Neuron (in vitro differentiated cells): ENCODE measurements at regions not wholly inside any gene's neighbourhood (a gene's known extent, or its start where the extent isn't known, plus 50 kb on each side); places are given as distances from the start of the nearest gene placed in this dataset.
A peak's percentile ranks its signal among the peaks of the same experiment; 100 is the strongest.

Experiments
- H2AFZ ChIP-seq: one replicate; pipeline ENCODE4 v1.6.1; 2013; ENCODE audit warnings: low read depth, mild to moderate bottlenecking, inconsistent platforms, low read length, moderate library complexity
- H3K27me3 ChIP-seq: one replicate; pipeline ENCODE4 v1.6.1; 2013; ENCODE audit warnings: low read length; ENCODE audit not compliant: insufficient read depth
- H3K36me3 ChIP-seq: one replicate; pipeline ENCODE4 v1.6.1; 2013; ENCODE audit warnings: low read length; ENCODE audit not compliant: insufficient read depth
- H3K4me1 ChIP-seq: one replicate; pipeline ENCODE4 v1.6.1; 2013; ENCODE audit warnings: low read length; ENCODE audit not compliant: insufficient read depth
- H3K4me3 ChIP-seq: 2 replicates; pipeline ENCODE4 v1.5.1; 2013; ENCODE audit warnings: mild to moderate bottlenecking, low read length, moderate library complexity
- H3K9me3 ChIP-seq: one replicate; pipeline ENCODE4 v1.6.1; 2013; ENCODE audit warnings: low read length

DNA sequence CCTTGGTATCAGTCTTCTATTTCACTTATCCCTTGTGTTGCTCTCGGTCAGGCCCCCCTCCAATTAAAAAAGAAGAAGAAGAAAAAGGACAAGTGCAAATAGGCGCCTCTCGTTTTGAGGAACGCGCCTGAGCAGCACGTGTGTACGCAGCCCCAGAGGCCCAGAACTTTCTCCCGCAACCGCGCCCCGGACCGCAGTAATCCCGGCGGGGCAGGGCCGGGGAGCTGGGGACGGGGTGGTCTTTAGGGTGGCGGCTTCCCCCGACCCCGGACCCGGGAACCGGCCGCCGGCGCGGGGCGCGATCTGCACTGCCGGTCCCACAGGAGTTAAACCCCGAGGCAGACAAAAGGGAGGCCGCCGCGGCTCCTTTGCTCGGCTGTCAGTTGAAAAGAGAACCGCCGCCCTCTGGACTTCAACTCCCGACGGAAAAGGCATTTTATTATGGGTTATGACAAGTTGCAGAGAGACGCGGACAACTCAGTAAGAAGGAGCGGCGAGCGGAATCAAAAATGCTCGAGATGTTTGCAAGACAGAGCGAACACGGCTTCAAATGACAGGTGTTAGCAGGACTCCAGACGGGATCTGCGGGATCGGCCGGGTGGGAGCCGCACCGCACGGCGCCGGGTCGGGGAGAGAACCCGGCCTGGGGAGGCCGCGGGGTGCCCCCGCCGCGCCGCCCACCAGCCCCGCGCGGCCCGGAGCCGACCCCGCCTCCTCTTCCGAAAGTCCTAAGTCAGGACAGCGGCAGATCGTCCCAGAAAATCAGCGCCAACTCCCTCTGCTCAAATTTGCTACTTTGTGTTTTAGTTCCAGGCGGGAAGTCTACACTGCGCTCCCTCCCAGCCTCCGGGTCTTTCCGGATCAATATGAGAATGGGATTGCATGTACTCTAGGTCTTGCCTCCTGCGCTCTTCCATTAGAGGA lies 79.0 kb downstream of the NR2F2 start:
- Histone ChIP-seq H3K36me3 (no peaks in the 10 kb centered on the region), H3K9me3 (no peaks in the 10 kb centered on the region), H3K4me3 (peak overlapping the region; percentile 51), H3K4me1 (peaks cover 68% of the 10 kb centered on the region), H2AFZ (peak overlapping the region; percentile 84), H3K27me3 (peaks cover 37% of the 10 kb centered on the region)

DNA sequence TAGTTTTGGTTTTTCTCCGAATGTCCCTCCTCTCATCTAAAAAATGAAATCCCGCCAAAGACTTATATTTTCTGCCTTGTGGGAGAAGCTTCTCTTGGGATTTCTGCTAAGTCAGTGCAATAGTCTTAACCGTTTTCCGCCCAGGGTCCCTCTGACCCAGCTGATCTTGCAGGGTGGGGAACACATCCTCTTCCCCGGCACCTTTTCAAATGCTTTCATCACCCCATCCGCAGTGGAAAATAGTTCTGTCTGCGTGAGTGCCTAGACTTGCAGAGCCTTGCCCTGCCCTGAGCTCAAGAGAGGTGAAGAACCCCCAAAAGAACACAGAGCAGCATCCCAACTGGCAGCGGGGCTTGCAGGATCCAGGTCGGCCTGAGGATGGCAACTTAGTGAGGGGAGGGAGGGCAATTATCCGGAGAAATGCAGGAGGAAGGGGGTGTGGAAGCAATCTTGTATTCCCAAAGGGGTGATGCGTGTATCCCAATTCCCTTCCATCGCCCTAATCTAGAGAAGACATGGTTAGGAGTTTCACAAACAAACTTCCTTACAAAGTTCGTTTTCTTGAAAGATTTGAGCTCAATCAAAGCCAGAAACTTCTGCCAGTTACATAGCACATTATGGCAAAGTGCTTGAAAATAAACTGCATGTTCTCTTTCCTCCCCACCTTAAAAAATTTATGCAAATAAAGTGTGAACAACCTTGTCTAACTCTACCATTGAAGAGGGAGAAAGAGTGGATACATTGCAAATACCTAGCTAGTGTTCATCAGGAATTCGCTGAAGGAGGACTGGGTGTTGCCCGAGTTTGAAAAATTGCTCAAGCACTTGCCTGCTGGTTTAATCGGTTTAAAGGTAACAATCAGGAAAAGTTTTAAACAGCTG lies 79.9 kb downstream of the NR2F2 start:
- no peak overlapping the region for H2AFZ ChIP-seq
- no peaks in the 10 kb centered on the region for H3K36me3 ChIP-seq
- H3K9me3 ChIP-seq, result no peaks in the 10 kb centered on the region
- peaks cover 76% of the 10 kb centered on the region for H3K4me1 ChIP-seq
- H3K27me3 ChIP-seq, result peaks cover 45% of the 10 kb centered on the region
- H3K4me3 ChIP-seq, result peak overlapping the region; percentile 24

DNA sequence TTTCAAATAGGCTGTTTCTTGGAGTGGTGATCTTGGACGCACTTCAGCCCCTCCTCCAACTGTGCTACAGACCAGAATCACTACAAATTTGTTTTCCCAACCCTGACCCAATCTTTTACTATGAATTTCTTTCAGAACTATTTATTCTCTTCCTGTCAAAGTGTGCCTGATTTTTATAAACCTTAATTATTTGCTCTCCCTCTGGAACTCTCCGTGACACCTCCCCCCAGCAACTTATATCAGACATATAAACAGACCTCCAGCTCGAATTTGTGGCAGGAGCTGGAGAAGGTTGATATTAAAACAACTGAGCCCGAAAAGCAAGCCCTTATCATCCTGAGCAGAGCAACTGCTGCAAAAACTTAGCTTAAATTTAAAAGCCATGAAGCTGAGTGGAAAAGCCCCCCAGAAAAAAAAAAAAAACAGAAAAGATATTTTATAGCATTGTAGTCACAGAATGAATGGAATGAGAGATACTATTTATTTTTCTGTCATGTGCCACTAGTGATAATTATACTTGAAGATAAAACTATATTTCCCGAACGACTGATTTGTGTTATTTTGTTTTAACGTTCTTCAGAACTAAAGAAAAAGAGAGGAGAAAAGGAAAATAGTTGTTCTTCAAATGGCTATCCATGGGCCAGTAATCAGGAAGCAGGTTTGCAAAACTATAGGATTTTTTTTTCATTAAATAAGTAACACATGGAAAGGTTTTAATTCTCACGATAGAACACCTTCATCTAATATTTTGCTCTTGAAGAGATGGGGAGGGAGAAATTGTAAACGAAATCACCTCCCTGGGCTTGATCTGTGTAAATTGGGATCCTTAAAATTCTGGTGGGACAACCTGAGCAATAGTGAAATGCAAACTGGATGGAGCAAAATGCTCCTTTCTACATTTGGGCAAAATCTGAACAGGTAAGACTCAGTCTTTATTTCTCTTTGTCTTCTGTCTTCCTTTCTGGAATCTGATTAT lies 80.8 kb downstream of the NR2F2 start:
- no peaks in the 10 kb centered on the region for H3K9me3 ChIP-seq
- peaks cover 55% of the 10 kb centered on the region for H3K27me3 ChIP-seq
- H3K4me1 ChIP-seq, result peaks cover 82% of the 10 kb centered on the region
- no peaks in the 10 kb centered on the region for H3K36me3 ChIP-seq
- H2AFZ ChIP-seq, result no peak overlapping the region
- no peak overlapping the region for H3K4me3 ChIP-seq

DNA sequence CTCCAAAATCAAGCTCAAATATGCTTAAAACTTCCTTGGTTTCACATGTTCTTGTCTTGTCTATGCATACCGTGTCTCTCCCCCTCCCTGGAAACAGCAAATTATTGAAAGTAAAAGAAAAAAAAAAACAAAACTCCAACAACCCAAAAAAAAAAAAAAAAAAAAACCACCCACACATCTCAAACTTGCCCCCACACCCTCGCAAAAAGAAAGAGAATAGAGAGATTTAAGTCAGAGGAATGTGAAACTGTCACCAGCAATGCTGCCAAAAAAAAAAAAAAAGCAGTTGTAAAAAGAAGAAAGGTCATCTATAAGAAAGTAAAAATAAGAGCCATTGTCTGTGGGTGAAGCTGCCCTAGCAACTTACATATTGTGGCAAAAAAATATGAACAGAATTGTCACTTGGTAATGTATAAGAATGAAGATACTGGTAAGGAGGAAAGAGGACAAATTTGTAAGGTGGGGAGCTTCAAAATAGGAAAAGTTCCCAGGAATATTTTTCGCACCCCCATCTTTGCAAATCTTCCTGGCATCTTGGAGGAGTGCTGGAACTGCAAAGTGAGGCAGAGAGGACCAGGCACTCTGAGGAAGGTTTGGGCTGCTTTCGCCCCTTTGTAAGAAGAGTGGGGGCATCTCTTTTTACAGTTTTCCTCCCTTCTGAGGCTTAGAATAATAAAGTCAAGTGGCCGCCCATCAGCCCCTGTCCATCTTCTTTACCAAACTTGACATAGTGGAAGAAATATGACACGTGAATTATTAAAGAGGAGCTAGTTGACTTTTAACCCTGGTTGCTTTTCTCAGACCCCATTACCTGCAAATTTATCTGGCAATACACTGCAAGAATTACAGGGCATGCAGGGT lies 81.8 kb downstream of the NR2F2 start:
- no peak overlapping the region for H2AFZ ChIP-seq
- H3K36me3 ChIP-seq, result no peaks in the 10 kb centered on the region
- no peak overlapping the region for H3K4me3 ChIP-seq
- peaks cover 82% of the 10 kb centered on the region for H3K4me1 ChIP-seq
- no peaks in the 10 kb centered on the region for H3K9me3 ChIP-seq
- peaks cover 64% of the 10 kb centered on the region for H3K27me3 ChIP-seq

DNA sequence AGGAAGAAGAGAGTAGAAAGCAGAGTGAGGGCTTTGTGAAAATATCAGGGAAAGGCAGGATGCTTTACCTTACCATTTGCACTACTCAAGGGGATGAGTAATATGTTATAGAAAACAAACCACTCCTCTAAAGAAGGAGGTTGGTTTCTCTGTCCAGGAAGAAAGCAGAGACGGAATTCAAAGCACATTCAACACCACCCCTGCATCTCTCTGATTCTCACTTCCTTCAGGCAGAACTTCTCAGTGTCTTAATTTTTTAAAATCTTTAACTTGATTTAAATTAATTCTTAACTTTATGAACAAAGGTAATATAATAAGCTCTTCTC lies 82.4 kb downstream of the NR2F2 start:
- Histone ChIP-seq H3K4me1 (peaks cover 84% of the 10 kb centered on the region), H3K4me3 (no peak overlapping the region), H2AFZ (no peak overlapping the region), H3K9me3 (no peaks in the 10 kb centered on the region), H3K36me3 (no peaks in the 10 kb centered on the region), H3K27me3 (peaks cover 64% of the 10 kb centered on the region)

- Histone ChIP-seq H3K36me3 (no peaks in the 10 kb centered on the region), H2AFZ (no peak overlapping the region), H3K4me1 (peaks cover 89% of the 10 kb centered on the region), H3K9me3 (no peaks in the 10 kb centered on the region), H3K4me3 (no peak overlapping the region), H3K27me3 (peaks cover 67% of the 10 kb centered on the region)
These were observed 83.2 kb downstream of the NR2F2 start for GRCh38 chr15:96413657-96414056.

GRCh38 chr15:96414875-96415274 lies 84.4 kb downstream of the NR2F2 start:
- Histone ChIP-seq H3K36me3 (no peaks in the 10 kb centered on the region), H3K4me3 (no peak overlapping the region), H3K9me3 (no peaks in the 10 kb centered on the region), H3K27me3 (peaks cover 72% of the 10 kb centered on the region), H2AFZ (no peak overlapping the region), H3K4me1 (peaks cover 79% of the 10 kb centered on the region)

DNA sequence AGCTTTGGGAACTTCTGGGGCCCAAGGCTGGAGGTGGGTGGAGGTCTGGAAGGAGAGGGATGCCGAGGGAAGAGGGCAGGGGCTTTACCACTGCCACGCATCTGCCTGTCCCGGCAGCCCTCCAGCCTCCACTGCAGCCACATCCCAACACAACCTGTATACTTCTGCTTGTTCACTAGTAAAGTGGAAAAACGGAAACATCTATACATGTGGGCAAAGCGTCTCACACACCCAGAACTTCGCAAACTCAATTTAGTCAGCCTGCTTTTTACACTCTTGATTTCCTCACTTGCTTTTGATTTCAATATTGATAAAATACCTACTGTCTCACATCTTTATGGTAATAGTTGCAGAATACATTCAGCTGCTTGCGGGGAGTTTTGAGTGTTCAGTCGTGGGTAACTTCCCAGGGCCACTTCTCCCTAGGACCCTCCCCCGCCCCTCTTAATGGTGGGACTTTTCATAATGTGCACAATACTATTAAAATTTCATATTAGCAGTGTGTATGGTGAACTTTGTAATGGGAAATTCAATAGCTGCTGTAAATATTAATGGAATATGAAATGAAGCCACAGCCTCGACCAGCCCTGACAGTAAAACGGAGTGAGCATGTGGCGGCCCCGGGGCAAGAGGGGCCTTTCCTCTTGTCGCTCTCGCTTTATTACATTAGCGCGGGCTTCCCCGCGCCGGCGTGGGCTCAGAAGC lies 85.2 kb downstream of the NR2F2 start:
- Histone ChIP-seq H3K4me1 (peaks cover 71% of the 10 kb centered on the region), H2AFZ (no peak overlapping the region), H3K4me3 (peak overlapping the region; percentile 41), H3K27me3 (peaks cover 74% of the 10 kb centered on the region), H3K36me3 (no peaks in the 10 kb centered on the region), H3K9me3 (no peaks in the 10 kb centered on the region)

- Histone ChIP-seq H3K36me3 (no peaks in the 10 kb centered on the region), H3K4me3 (peak overlapping the region; percentile 41), H3K9me3 (no peaks in the 10 kb centered on the region), H3K4me1 (peaks cover 64% of the 10 kb centered on the region), H2AFZ (peak overlapping the region; percentile 66), H3K27me3 (peaks cover 73% of the 10 kb centered on the region)
These were observed 85.9 kb downstream of the NR2F2 start for GRCh38 chr15:96416218-96416933.

- peak overlapping the region; percentile 66 for H2AFZ ChIP-seq
These were observed 86.6 kb downstream of the NR2F2 start for GRCh38 chr15:96416934-96417759.

More at GRCh38 chr15:96416934-96417759, 86.6 kb downstream of the NR2F2 start:
- Histone ChIP-seq H3K27me3 (peaks cover 75% of the 10 kb centered on the region), H3K9me3 (no peaks in the 10 kb centered on the region), H3K4me1 (peaks cover 57% of the 10 kb centered on the region), H3K4me3 (peak overlapping the region; percentile 41), H3K36me3 (no peaks in the 10 kb centered on the region)
